BLaER1 treated with 17β-estradiol and CSF1 and Interleukin-3, amounts not matched to agents 10 nM and 100 nM (cell line): ENCODE measurements at regions not wholly inside any gene's neighbourhood (a gene's known extent, or its start where the extent isn't known, plus 50 kb on each side); places are given as distances from the start of the nearest gene placed in this dataset.

Experiments used
- H3K27ac ChIP-seq, 11 experiments: shearing (Covaris generic); formaldehyde crosslinking; 2 replicates each; pipeline ENCODE4 v1.8.1; 2022
- H3K27me3 ChIP-seq, 11 experiments: shearing (Covaris generic); formaldehyde crosslinking; 2 replicates each; pipeline ENCODE4 v1.8.1; 2022
- H3K36me3 ChIP-seq, 11 experiments: shearing (Covaris generic); formaldehyde crosslinking; 2 replicates each; pipeline ENCODE4 v1.8.1; 2022
- H3K4me1 ChIP-seq, 10 experiments: shearing (Covaris generic); formaldehyde crosslinking; 2 replicates each; pipeline ENCODE4 v1.8.1; 2022
- H3K4me2 ChIP-seq, 11 experiments: shearing (Covaris generic); formaldehyde crosslinking; 2 replicates each; pipeline ENCODE4 v1.8.1; 2022
- H3K4me3 ChIP-seq, 10 experiments: shearing (Covaris generic); formaldehyde crosslinking; 2 replicates each; pipeline ENCODE4 v1.8.1; 2022
- H3K9ac ChIP-seq, 11 experiments: shearing (Covaris generic); formaldehyde crosslinking; 2 replicates each; pipeline ENCODE4 v1.8.1; 2022
- H3K9me3 ChIP-seq, 11 experiments: shearing (Covaris generic); formaldehyde crosslinking; replicated peaks in 1 of 11; 2 replicates each; pipeline ENCODE4 v1.8.1; 2022
- H4K20me1 ChIP-seq, 11 experiments: shearing (Covaris generic); formaldehyde crosslinking; 2 replicates each; pipeline ENCODE4 v1.8.1; 2022
- Cebpa-rat ChIP-seq, 11 experiments: shearing (Covaris generic); IDR thresholded peaks; 2 replicates each; pipeline ENCODE4 v1.8.1; 2022

GRCh38 chr15:35648941-35649340 lies 103.0 kb upstream of the DPH6 start:
- Histone ChIP-seq H3K4me2 (no peak overlapping the region), H3K4me1 (no peaks in the 10 kb centered on the region), H3K27ac (no peak overlapping the region), H3K9me3 (no peaks in the 10 kb centered on the region), H3K36me3 (no peaks in the 10 kb centered on the region), H3K27me3 (no peaks in the 10 kb centered on the region), H3K4me3 (no peak overlapping the region), H4K20me1 (no peaks in the 10 kb centered on the region), H3K9ac (no peak overlapping the region)
- TF ChIP-seq Cebpa-rat (IDR thresholded peaks at IDR 0.05), result no peak

- no peak overlapping the region for H3K4me2 ChIP-seq
- no peak for TF ChIP-seq Cebpa-rat (IDR thresholded peaks at IDR 0.05)
- H3K9ac ChIP-seq, result no peak overlapping the region
Observed at GRCh38 chr15:35649575-35649974, 103.6 kb upstream of the DPH6 start.

GRCh38 chr15:35654332-35654731 lies 108.4 kb upstream of the DPH6 start:
- Histone ChIP-seq H3K27me3 (no peaks in the 10 kb centered on the region), H3K4me1 (no peaks in the 10 kb centered on the region), H3K4me3 (no peak overlapping the region), H3K36me3 (no peaks in the 10 kb centered on the region), H4K20me1 (no peaks in the 10 kb centered on the region), H3K9ac (no peak overlapping the region), H3K4me2 (no peak overlapping the region), H3K9me3 (0 out of 22 replicates have a peak, but pooled peaks cover 0 to 4% (median 0%) of the 10 kb centered on the region in 11 experiments), H3K27ac (no peak overlapping the region)
- no peak for TF ChIP-seq Cebpa-rat (IDR thresholded peaks at IDR 0.05)

More at GRCh38 chr15:35649575-35649974, 103.6 kb upstream of the DPH6 start:
- Histone ChIP-seq H3K36me3 (no peaks in the 10 kb centered on the region), H3K27me3 (no peaks in the 10 kb centered on the region), H3K9me3 (no peaks in the 10 kb centered on the region), H4K20me1 (no peaks in the 10 kb centered on the region), H3K27ac (no peak overlapping the region), H3K4me3 (no peak overlapping the region), H3K4me1 (no peaks in the 10 kb centered on the region)

GRCh38 chr15:35657679-35658311 lies 111.8 kb upstream of the DPH6 start:
- H3K9me3 ChIP-seq, result 0 out of 22 replicates have a peak, but pooled peaks cover 0 to 4% (median 0%) of the 10 kb centered on the region in 11 experiments
- no peak overlapping the region for H3K4me3 ChIP-seq
- no peaks in the 10 kb centered on the region for H3K27me3 ChIP-seq
- no peak overlapping the region for H3K9ac ChIP-seq
- no peaks in the 10 kb centered on the region for H3K36me3 ChIP-seq
- no peak overlapping the region for H3K4me2 ChIP-seq
- no peak overlapping the region for H3K27ac ChIP-seq
- TF ChIP-seq Cebpa-rat (IDR thresholded peaks at IDR 0.05), result no peak
- no peaks in the 10 kb centered on the region for H3K4me1 ChIP-seq
- H4K20me1 ChIP-seq, result no peaks in the 10 kb centered on the region

- Histone ChIP-seq H3K4me3 (no peak overlapping the region), H3K27ac (no peak overlapping the region), H3K9me3 (no peaks in the 10 kb centered on the region), H3K4me1 (peaks cover 0 to 13% (median 7%) of the 10 kb centered on the region in 10 experiments; a peak in 15 of 20 replicates), H4K20me1 (no peaks in the 10 kb centered on the region), H3K27me3 (no peaks in the 10 kb centered on the region), H3K36me3 (no peaks in the 10 kb centered on the region), H3K9ac (no peak overlapping the region), H3K4me2 (peak overlapping the region in 8 of 11 experiments; percentile 2 to 37 (median 12); a peak in 6 of 22 replicates)
- no peak for TF ChIP-seq Cebpa-rat (IDR thresholded peaks at IDR 0.05)
Observed at GRCh38 chr15:35663956-35664355, 118.0 kb upstream of the DPH6 start.

GRCh38 chr15:35665896-35666536 lies 120.1 kb upstream of the DPH6 start:
- Histone ChIP-seq H3K27me3 (no peaks in the 10 kb centered on the region), H3K4me3 (no peak overlapping the region), H3K4me1 (peaks cover 0 to 13% (median 7%) of the 10 kb centered on the region in 10 experiments; a peak in 15 of 20 replicates), H3K4me2 (no peak overlapping the region), H4K20me1 (no peaks in the 10 kb centered on the region), H3K36me3 (no peaks in the 10 kb centered on the region), H3K27ac (no peak overlapping the region), H3K9me3 (no peaks in the 10 kb centered on the region), H3K9ac (no peak overlapping the region)
- no peak for TF ChIP-seq Cebpa-rat (IDR thresholded peaks at IDR 0.05)

GRCh38 chr15:35667908-35668307 lies 121.9 kb upstream of the DPH6 start:
- H3K36me3 ChIP-seq, result no peaks in the 10 kb centered on the region
- H3K27ac ChIP-seq, result no peak overlapping the region
- H3K4me3 ChIP-seq, result no peak overlapping the region
- TF ChIP-seq Cebpa-rat (IDR thresholded peaks at IDR 0.05), result no peak
- no peak overlapping the region for H3K9ac ChIP-seq
- no peaks in the 10 kb centered on the region for H4K20me1 ChIP-seq
- H3K9me3 ChIP-seq, result no peaks in the 10 kb centered on the region
- no peak overlapping the region for H3K4me2 ChIP-seq
- H3K4me1 ChIP-seq, result peaks cover 10 to 24% (median 18%) of the 10 kb centered on the region in 10 experiments
- no peaks in the 10 kb centered on the region for H3K27me3 ChIP-seq

- H4K20me1 ChIP-seq, result no peaks in the 10 kb centered on the region
- H3K27ac ChIP-seq, result no peak overlapping the region
Observed at GRCh38 chr15:35669021-35669420, 123.1 kb upstream of the DPH6 start.

GRCh38 chr15:35669432-35670045 lies 123.6 kb upstream of the DPH6 start:
- H3K27ac ChIP-seq, result no peak overlapping the region
- H3K4me3 ChIP-seq, result no peak overlapping the region
- H3K4me2 ChIP-seq, result no peak overlapping the region
- H3K4me1 ChIP-seq, result peaks cover 18 to 40% (median 33%) of the 10 kb centered on the region in 10 experiments
- no peak for TF ChIP-seq Cebpa-rat (IDR thresholded peaks at IDR 0.05)
- no peaks in the 10 kb centered on the region for H3K27me3 ChIP-seq
- H3K36me3 ChIP-seq, result no peaks in the 10 kb centered on the region
- H3K9me3 ChIP-seq, result no peaks in the 10 kb centered on the region
- H3K9ac ChIP-seq, result no peak overlapping the region
- H4K20me1 ChIP-seq, result no peaks in the 10 kb centered on the region

More at GRCh38 chr15:35669021-35669420, 123.1 kb upstream of the DPH6 start:
- Histone ChIP-seq H3K9ac (no peak overlapping the region), H3K4me3 (no peak overlapping the region), H3K36me3 (no peaks in the 10 kb centered on the region), H3K4me1 (peaks cover 18 to 34% (median 29%) of the 10 kb centered on the region in 10 experiments), H3K4me2 (no peak overlapping the region), H3K9me3 (no peaks in the 10 kb centered on the region), H3K27me3 (no peaks in the 10 kb centered on the region)
- no peak for TF ChIP-seq Cebpa-rat (IDR thresholded peaks at IDR 0.05)
